DMS 273 (cell line): ENCODE measurements at regions not wholly inside any gene's neighbourhood (a gene's known extent, or its start where the extent isn't known, plus 50 kb on each side); places are given as distances from the start of the nearest gene placed in this dataset.
"Not testable (repeated sequence)": the region's sequence is repeated elsewhere in the genome, so short reads cannot be mapped to it uniquely, and the experiment has no call there.

ENCODE experiments used
- DNase-seq: peaks from one replicate; lab custom pipeline; 2025; ENCODE audit not compliant: unreplicated experiment; lab: John Stamatoyannopoulos, UW

DNA sequence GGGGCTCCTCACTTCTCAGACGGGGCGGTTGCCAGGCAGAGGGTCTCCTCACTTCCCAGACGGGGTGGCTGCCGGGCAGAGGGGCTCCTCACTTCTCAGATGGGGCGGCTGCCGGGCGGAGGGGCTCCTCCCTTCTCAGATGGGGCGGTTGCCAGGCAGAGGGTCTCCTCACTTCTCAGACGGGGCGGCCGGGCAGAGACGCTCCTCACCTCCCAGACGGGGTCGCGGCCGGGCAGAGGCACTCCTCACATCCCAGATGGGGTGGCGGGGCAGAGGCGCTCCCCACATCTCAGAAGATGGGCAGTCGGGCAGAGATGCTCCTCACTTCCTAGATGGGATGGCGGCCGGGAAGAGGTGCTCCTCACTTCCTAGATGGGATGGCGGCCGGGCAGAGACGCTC, 148.3 kb downstream of the UTRN start:
- not testable (repeated sequence) for DNase-seq

- DNase-seq, result no peak
These were observed 149.3 kb downstream of the UTRN start for GRCh38 chr6:144434308-144434990.

DNA sequence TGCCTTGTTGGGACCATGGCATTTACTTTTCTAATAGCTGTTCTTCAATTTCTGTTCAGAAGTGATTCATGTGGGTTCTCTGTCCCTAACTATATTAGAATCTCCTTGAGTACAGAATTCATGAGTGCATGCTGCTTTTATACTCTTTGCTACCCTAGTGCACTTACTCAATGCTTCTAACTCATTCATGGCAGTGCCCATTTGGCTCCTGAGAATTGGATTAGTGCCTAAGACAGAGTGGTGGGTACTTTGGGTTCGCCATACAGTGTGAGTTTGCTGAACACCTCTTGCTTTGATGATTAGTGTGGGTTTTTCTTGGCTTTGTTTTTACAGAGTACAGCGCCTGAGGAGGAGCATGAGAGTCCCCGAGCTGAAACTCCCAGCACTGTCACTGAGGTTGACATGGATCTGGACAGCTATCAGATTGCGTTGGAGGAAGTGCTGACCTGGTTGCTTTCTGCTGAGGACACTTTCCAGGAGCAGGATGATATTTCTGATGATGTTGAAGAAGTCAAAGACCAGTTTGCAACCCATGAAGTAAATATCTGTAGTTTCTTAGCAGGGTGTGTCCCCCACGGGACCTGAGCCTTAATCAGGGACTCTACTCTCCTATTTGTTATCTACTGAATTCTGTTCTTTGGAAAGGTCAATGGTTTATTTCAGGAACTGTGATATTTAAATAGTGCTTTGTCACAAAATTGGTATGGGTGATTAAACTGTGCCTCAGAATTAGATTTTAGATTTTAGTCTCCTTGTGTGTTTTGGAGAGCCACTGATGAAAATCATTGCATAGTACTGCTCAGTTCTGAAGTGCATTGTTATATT, 150.7 kb downstream of the UTRN start:
- no peak for DNase-seq

- no peak for DNase-seq
These were observed 152.0 kb downstream of the UTRN start for GRCh38 chr6:144437105-144437504.

DNA sequence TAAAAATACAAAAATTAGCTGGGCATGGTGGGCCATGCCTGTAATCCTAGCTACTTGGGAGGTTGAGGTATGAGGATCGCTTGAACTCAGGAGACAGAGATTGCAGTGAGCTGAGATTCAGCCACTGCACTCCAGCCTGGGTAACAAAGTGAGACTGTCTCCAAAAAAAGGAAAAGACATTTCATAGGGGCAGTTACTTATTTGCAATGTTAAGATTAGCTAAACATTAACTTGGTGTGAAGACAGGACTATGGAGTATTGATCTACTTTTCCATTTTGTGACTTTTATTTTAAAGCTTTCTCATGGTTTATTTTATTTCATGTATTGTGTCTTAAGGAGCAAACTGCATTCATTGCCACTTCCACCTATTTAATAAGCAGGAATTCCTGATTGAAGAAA, 153.0 kb downstream of the UTRN start:
- DNase-seq, result no peak

- DNase-seq, result no peak
These were observed 153.9 kb downstream of the UTRN start for GRCh38 chr6:144439016-144439415.

DNA sequence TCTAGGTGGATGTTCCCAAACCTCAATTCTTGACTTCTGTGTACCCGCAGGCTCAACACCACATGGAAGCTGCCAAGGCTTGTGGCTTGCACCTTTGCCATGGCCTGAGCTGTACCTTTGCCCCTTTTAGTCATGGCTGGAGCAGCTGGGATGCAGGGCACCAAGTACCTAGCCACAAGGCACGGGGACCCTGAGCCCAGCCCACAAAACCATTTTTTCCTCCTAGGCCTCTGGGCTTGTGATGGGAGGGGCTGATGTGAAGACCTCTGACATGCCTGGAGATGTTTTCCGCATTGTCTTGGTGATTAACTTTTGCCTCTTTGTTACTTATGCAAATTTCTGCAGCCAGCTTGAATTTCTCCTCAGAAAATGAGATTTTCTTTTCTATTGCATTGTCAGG, 156.7 kb downstream of the UTRN start:
- not testable (repeated sequence) for DNase-seq

GRCh38 chr6:144443157-144443556, 158.0 kb downstream of the UTRN start:
- no peak for DNase-seq

- no peak for DNase-seq
These were observed 162.3 kb downstream of the UTRN start for GRCh38 chr6:144447472-144447871.

DNA sequence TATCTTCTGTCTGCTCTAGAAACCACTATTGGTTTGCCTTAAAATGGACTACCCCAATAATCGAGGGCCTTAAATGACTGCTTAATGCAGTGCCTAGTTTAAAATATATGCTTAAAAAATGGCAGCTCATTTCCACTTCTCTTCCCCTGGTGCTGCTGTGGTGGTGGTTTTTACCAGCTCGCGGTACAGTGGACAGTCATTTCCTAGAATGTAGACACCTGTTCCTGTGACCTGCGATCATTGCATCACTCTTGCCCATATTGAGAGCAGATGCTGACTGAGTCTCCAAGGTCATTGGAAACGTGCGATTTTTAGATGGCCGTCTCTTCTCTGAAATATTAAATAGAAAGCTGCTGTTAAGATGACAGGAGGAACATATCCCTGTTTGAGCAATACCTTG, 164.1 kb downstream of the UTRN start:
- no peak for DNase-seq

DNA sequence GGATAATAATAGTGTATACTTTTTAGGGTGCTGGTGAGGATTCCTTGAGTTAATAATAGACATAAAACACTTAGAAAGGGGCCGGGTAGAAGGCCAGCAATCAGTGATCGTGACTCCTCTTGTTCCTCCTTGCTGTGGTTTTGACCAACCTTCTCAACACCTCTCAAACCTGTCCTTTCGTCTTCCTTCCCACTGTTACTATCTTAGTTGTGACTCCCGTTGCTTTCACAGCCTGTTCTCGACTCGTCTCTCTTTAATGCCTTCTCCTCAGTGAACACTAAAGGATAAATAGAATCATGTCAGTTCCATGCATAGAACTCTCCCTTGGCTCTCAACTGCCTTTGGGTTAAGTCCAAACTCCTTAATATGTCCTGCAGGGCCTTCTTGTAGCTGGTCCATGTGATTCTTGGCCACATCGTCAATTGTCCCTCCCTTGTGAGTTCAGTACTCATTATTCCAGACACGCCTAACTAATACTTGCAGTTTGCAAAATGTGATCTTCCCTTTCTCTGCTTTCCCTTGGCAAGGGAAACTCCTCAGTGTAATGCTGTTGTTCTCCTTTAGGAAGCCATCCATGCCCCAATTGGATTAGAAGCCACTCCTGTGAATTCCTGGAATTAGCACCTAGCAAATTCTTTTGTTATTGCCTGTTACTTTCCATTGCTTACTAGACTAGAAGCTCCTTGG, 164.9 kb downstream of the UTRN start:
- DNase-seq, result no peak

- DNase-seq, result no peak
These were observed 175.4 kb downstream of the UTRN start for GRCh38 chr6:144460327-144461095.

DNA sequence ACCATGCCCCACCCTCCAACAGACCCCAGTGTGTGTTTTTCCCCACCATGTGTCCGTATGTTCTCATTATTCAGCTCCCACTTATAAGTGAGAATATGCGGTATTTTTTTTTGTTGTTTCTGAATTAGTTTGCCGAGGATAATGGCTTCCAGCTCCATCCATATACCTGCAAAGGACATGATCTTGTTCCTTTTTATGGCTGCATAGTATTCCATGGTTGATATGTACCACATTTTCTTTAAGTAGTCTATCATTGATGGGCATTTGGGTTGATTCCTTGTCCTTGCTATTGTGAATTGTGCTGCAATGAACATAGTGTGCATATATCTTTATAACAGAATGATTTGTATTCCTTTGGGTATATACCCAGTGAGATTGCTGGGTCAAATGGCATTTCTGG, 176.9 kb downstream of the UTRN start:
- no peak for DNase-seq

- DNase-seq, result no peak
These were observed 181.6 kb downstream of the UTRN start for GRCh38 chr6:144466716-144467115.

DNA sequence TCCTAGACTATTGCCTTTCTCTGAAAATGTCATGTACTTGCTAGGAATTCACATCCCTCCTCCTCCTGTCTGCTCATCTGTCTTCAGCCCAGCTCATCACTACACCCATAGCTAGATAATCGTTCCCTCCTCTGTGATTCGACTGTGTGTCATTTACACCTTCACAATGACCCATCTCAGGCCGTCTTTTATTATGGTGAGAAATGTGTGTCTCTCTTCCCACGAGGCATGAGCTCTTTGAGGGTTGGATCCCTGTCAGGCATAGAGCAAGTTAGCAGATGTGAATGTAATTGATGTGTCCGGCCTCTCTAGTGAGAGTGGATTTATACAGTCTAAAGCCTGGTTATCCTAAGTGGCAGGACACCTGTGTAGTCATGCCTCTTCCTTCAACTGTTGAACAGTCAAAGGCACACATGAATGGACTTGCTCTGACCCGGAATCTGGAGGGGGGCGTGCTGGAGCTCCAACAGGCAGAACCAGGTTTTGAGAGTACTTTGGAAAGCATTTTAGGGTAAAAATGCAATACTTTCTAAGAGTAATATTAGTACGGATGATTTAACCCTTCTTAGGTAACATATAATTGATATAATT, 182.1 kb downstream of the UTRN start:
- no peak for DNase-seq

GRCh38 chr6:144467921-144468320, 182.8 kb downstream of the UTRN start:
- no peak for DNase-seq

GRCh38 chr6:144468709-144469108, 183.6 kb downstream of the UTRN start:
- no peak for DNase-seq

- no peak for DNase-seq
These were observed 184.0 kb downstream of the UTRN start for GRCh38 chr6:144469144-144469575.

DNA sequence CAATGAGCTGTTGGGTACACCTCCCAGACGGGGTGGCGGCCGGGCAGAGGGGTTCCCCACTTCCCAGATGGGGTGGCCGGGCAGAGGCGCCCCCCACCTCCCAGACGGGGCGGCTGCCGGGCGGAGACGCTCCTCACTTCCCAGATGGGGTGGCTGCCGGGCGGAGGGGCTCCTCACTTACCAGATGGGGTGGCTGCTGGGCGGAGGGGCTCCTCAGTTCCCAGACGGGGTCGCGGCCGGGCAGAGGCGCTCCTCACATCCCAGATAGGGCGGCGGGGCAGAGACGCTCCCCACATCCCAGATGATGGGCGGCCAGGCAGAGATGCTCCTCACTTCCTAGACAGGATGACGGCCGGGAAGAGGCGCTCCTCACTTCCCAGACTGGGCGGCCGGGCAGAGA, 185.1 kb downstream of the UTRN start:
- DNase-seq, result not testable (repeated sequence)

- no peak for DNase-seq
These were observed 186.9 kb downstream of the UTRN start for GRCh38 chr6:144471986-144472385.

DNA sequence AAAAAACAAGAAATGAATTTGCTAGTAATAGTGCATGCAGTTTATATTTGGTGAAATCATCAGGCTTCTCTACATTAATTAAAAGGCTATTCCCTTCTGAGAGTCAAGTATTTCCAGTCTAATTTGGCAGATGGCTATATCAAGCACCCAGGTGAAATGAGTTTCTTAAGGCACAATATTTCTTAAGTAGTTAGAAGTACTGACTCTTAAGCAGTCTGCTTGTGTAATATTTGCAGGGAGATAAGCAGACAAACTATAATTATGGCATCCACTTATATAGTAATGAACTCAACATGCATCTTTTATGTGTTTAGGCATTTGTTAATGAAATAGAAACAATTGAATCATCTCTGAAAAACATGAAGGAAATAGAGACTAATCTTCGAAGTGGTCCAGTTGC, 189.2 kb downstream of the UTRN start:
- no peak for DNase-seq
